Stomach (tissue), 8 donors: ENCODE measurements at regions not wholly inside any gene's neighbourhood (a gene's known extent, or its start where the extent isn't known, plus 50 kb on each side); places are given as distances from the start of the nearest gene placed in this dataset.

Experiments
- DNase-seq, 2 donors: peaks; one replicate each; pipeline versions ENCODE4 v3.0.0 to v3.0.0-alpha.2; 2013 to 2019
- H3K27ac ChIP-seq, 5 donors: fragments of 200-600 bp in 4 of 5; sonication (generic) in 4 of 5; one replicate each; pipeline ENCODE4 v1.5.1; 2013 to 2019; ENCODE audit warnings: mild to moderate bottlenecking in 1 of 5, moderate library complexity in 1 of 5
- H3K27me3 ChIP-seq, 3 donors: fragments of 200-600 bp; sonication (generic); one replicate each; pipeline ENCODE4 v1.5.1; 2017 to 2019; ENCODE audit warnings: mixed run types in 1 of 3
- H3K36me3 ChIP-seq, 4 donors: fragments of 200-600 bp; sonication (generic); 1 replicate in 3 of 4; 2 replicates in 1 of 4; pipeline ENCODE4 v1.5.1; 2016 to 2019
- H3K4me1 ChIP-seq, 4 donors: fragments of 200-600 bp; sonication (generic); one replicate each; pipeline ENCODE4 v1.5.1; 2016 to 2019
- H3K4me3 ChIP-seq, 4 donors: fragments of 200-600 bp; sonication (generic) in 3 of 4; one replicate each; pipeline ENCODE4 v1.5.1; 2016 to 2019; ENCODE audit warnings: mild to moderate bottlenecking in 1 of 4
- H3K9me3 ChIP-seq, 4 donors: fragments of 200-600 bp; sonication (generic); one replicate each; pipeline ENCODE4 v1.5.1; 2016 to 2019
- EP300 ChIP-seq: sonication (generic); formaldehyde crosslinking; IDR thresholded peaks from one replicate; pipeline ENCODE4 v1.6.1; 2017; ENCODE audit warnings: antibody characterized with exemption
- POLR2A ChIP-seq, 4 donors: fragments of 450-650 bp; IDR thresholded peaks; one replicate each; pipeline ENCODE4 v1.6.1; 2016; ENCODE audit warnings: antibody characterized with exemption in 4 of 4, control low read depth in 2 of 4, mild to moderate bottlenecking in 1 of 4, moderate library complexity in 1 of 4
- POLR2AphosphoS5 ChIP-seq, 3 donors: sonication (generic); formaldehyde crosslinking; IDR thresholded peaks; one replicate each; pipeline ENCODE4 v1.6.1; 2016; ENCODE audit warnings: antibody characterized with exemption in 3 of 3
- WGBS, 5 donors: extraction: QIAGEN DNeasy Blood & Tissue Kit in 3 of 5; methylation state at CpG; one replicate each; pipeline versions ENCODE4 v1.1.5 to v1.1.7; 2013 to 2018; 5-methylcytosine and 5-hydroxymethylcytosine counted together
- intact Hi-C: fragments of 100-400 bp; cut with DNase I; formaldehyde crosslinking; loops from one replicate; pipeline ENCODE4 v1.15.1; 2023; ENCODE audit warnings: low total_unique reads
- TF ChIP-seq, protein P1 (sequence below), 7 experiments: fragments of 450-650 bp in 4 of 7; fragments of 200-600 bp in 3 of 7; sonication (generic) in 3 of 7; IDR thresholded peaks; one replicate each; pipeline ENCODE4 v1.5.1; 2016 to 2019; ENCODE audit warnings: antibody characterized with exemption in 7 of 7, control low read depth in 2 of 7, mild to moderate bottlenecking in 1 of 7
- donor health status: healthy with polysubstance abuse.
- donor health status: Bipolar disorder and iron deficiency.
- donor health status: healthy.

DNA sequence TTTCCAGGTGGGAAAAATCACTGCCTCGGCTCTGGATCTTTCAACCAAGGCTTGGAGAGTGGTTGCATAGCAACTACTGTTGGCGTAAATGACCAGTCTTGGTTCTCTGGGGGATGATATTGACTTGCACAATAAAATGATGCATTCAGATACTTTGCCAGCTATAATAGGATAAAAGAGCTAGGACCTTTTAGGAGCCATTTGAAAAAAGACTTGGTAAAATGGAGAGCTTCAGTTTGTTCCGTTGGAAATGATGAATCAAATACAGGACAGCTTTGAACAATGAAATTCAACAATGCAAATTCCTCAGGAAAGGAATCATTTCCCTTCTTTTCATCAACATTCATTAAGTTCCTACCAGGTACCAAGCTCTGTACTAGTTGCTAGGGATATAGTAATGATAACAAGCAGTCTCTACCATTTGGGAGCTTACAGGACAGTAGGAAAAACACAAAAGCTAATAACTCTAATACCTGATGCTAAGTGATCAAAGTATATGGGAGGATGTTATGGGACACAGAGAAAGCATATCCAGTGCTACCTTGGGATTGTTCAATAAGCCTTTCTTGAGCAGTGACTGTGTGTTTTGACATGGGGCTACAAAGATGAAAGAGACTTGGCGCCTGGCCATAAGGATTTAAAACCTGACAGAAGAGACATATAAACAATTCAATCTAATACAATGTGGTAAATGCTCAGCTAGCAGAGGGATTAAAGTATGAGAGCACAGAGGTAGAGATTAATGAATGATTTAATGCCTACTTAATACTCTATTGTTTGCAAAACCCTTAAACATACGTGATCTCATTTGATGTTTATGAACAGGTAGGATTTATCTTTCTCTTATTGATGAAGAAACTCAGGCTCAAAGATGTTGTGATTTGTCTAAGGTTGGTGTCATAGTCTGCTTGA is 110.7 kb downstream of the QPCT start:
- Histone ChIP-seq H3K9me3 (no peaks in the 10 kb centered on the region), H3K4me3 (no peak overlapping the region), H3K36me3 (no peaks in the 10 kb centered on the region), H3K4me1 (peaks cover 0 to 31% (median 11%) of the 10 kb centered on the region in 4 donors), H3K27ac (no peak overlapping the region), H3K27me3 (no peaks in the 10 kb centered on the region)
- WGBS, 5 donors = 55 to 80% (median 74%) methylated on average over 5 of the region's 5 CpGs
- peak in 1 of 2 donors; percentile 67 for DNase-seq
- intact Hi-C loops = no loop called here
- no peak for TF ChIP-seq EP300
- TF ChIP-seq, protein P1, sequence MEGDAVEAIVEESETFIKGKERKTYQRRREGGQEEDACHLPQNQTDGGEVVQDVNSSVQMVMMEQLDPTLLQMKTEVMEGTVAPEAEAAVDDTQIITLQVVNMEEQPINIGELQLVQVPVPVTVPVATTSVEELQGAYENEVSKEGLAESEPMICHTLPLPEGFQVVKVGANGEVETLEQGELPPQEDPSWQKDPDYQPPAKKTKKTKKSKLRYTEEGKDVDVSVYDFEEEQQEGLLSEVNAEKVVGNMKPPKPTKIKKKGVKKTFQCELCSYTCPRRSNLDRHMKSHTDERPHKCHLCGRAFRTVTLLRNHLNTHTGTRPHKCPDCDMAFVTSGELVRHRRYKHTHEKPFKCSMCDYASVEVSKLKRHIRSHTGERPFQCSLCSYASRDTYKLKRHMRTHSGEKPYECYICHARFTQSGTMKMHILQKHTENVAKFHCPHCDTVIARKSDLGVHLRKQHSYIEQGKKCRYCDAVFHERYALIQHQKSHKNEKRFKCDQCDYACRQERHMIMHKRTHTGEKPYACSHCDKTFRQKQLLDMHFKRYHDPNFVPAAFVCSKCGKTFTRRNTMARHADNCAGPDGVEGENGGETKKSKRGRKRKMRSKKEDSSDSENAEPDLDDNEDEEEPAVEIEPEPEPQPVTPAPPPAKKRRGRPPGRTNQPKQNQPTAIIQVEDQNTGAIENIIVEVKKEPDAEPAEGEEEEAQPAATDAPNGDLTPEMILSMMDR (IDR thresholded peaks at IDR 0.05) = no peak
- no peak for TF ChIP-seq POLR2AphosphoS5 (IDR thresholded peaks at IDR 0.05)
- TF ChIP-seq POLR2A (IDR thresholded peaks at IDR 0.05) = no peak

DNA sequence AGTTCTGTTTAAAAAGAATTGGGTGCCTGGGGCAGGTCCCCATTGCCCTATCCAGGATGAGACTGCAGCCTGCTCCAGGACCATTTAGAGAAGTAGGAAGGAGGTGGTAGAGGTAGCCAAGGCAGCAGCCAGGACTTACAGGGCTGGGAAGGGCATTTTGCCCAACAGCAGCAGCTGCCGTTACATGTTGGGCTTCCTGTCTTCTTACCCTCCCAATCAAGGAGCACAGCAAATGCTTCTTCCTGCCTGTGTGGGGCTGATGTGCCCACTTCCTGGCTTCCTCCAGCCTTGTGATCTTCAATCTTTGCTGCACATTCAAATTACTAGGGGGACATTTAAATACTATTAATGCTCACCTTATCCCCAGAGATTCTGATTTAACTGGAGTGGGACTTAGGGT is 112.0 kb downstream of the QPCT start:
- Histone ChIP-seq H3K36me3 (no peaks in the 10 kb centered on the region), H3K4me1 (peaks cover 0 to 35% (median 15%) of the 10 kb centered on the region in 4 donors), H3K27me3 (no peaks in the 10 kb centered on the region), H3K9me3 (no peaks in the 10 kb centered on the region), H3K27ac (peak overlapping the region in 1 of 5 donors; percentile 14), H3K4me3 (no peak overlapping the region)
- DNase-seq = no peak
- intact Hi-C loops = no loop called here
- WGBS, 5 donors = 29 to 100% (median 58%) methylated on average over 1 of the region's 1 CpG
- TF ChIP-seq EP300 = no peak
- no peak for TF ChIP-seq POLR2A (IDR thresholded peaks at IDR 0.05)
- TF ChIP-seq POLR2AphosphoS5 (IDR thresholded peaks at IDR 0.05) = no peak
- TF ChIP-seq, protein P1 (IDR thresholded peaks at IDR 0.05) = no peak

DNA sequence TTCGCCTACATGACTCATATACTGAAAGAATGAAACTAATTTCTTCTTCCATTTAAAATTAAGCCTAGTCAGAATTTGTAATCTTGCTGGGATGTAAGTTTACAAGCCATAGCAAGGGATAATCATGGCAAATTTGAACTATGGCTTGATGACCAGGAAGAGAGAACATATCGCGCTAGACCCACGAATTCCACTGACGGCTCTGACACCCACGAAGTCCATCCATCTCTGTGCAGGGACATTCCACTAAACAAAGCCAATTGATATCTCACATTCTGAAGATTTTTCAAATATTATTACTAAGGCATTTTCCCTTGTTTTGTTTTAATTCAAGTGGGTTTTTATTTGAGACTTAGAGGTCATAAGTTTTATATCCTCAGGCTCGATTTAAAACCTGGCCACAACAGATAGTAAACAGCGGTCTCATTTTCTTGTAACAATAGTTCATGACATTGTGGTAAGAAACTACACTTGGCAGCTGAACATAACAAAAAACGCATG is 113.0 kb downstream of the QPCT start:
- intact Hi-C loops = no loop called here
- H3K4me1 ChIP-seq = peaks cover 0 to 35% (median 15%) of the 10 kb centered on the region in 4 donors
- H3K27ac ChIP-seq = peak overlapping the region in 1 of 5 donors; percentile 22
- TF ChIP-seq POLR2A (IDR thresholded peaks at IDR 0.05) = no peak
- TF ChIP-seq, protein P1 (IDR thresholded peaks at IDR 0.05) = no peak
- 68 to 84% (median 78%) methylated on average over 9 of the region's 9 CpGs for WGBS, 5 donors
- no peaks in the 10 kb centered on the region for H3K27me3 ChIP-seq
- no peak overlapping the region for H3K4me3 ChIP-seq
- DNase-seq = no peak
- H3K36me3 ChIP-seq = no peaks in the 10 kb centered on the region
- H3K9me3 ChIP-seq = no peaks in the 10 kb centered on the region

DNA sequence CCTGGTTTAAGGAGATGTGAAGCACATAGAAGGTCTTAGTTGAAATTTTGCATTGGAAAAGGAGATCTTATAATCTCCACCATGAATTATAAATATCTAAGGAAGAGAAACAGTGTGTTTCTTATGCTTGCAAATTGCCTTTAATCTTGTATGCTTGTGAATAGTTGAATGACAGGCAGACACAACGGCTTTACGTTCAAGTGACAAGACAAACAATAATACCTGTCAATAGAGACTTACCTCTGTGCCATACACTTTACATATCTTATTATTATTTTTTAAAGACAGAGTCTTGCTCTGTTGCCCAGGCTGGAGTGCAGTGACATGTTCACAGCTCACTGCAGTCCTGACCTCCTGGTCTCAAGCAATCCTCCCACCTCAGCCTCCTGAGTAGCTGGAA is 113.7 kb downstream of the QPCT start:
- no peak overlapping the region for H3K27ac ChIP-seq
- H3K9me3 ChIP-seq = no peaks in the 10 kb centered on the region
- 90 to 97% (median 96%) methylated on average over 2 of the region's 2 CpGs for WGBS, 5 donors
- no peak overlapping the region for H3K4me3 ChIP-seq
- peaks cover 0 to 35% (median 15%) of the 10 kb centered on the region in 4 donors for H3K4me1 ChIP-seq
- intact Hi-C loops = no loop called here
- H3K27me3 ChIP-seq = no peaks in the 10 kb centered on the region
- no peak for TF ChIP-seq EP300
- TF ChIP-seq POLR2AphosphoS5 (IDR thresholded peaks at IDR 0.05) = no peak
- TF ChIP-seq POLR2A (IDR thresholded peaks at IDR 0.05) = no peak
- TF ChIP-seq, protein P1 (IDR thresholded peaks at IDR 0.05) = no peak
- H3K36me3 ChIP-seq = no peaks in the 10 kb centered on the region
- DNase-seq = no peak
